ENCODE measurements at regions not wholly inside any gene's neighbourhood (a gene's known extent, or its start where the extent isn't known, plus 50 kb on each side); places are given as distances from the start of the nearest gene placed in this dataset.

GRCh38 chr14:55845963-55846825, 266.2 kb downstream of the KTN1 start:
- H3K9me3 ChIP-seq (ENCODE audit: insufficient read depth, low read depth, low read length), result no peaks in the 10 kb centered on the region
- H3K27me3 Mint-ChIP-seq (ENCODE audit: low read depth, unreplicated experiment), result no peaks in the 10 kb centered on the region
- H3K9ac ChIP-seq (ENCODE audit: low read length), result no peak overlapping the region
- H3K4me3 ChIP-seq (ENCODE audit: insufficient read depth, low read depth, low read length), result no peak overlapping the region
- H4K20me1 ChIP-seq (ENCODE audit: insufficient read depth, low read length), result no peaks in the 10 kb centered on the region
- H3K27me3 ChIP-seq (ENCODE audit: insufficient read depth, low read length), result no peaks in the 10 kb centered on the region
- H3K27ac Mint-ChIP-seq (ENCODE audit: unreplicated experiment), result no peak overlapping the region
- H3K4me1 Mint-ChIP-seq (ENCODE audit: low read depth, unreplicated experiment), result peaks cover 13% of the 10 kb centered on the region
- H3K4me3 Mint-ChIP-seq (ENCODE audit: unreplicated experiment), result no peak overlapping the region
- peaks cover 19% of the 10 kb centered on the region for H3K4me1 ChIP-seq (ENCODE audit: insufficient read depth, low read length)
- TF ChIP-seq CTCF (IDR thresholded peaks at IDR 0.05; ENCODE audit: insufficient read depth, low read depth, low read length) (no peak), EZH2 (IDR thresholded peaks at IDR 0.05; ENCODE audit: insufficient read depth, low read length) (no peak)
- H3K79me2 ChIP-seq (ENCODE audit: insufficient read depth, low read length), result no peaks in the 10 kb centered on the region
- no peaks in the 10 kb centered on the region for H3K36me3 ChIP-seq (ENCODE audit: insufficient read depth, low read length)
- H2AFZ ChIP-seq (ENCODE audit: low read depth, low read length), result no peak overlapping the region
- H3K4me2 ChIP-seq (ENCODE audit: low read length), result no peak overlapping the region
- no peak overlapping the region for H3K27ac ChIP-seq (ENCODE audit: low read depth, low read length)
- DNase-seq (ENCODE audit: low read depth) (no peak), FAIRE-seq (no peak)
- peaks cover 7% of the 10 kb centered on the region for H3K9me3 Mint-ChIP-seq (ENCODE audit: unreplicated experiment)
- H3K36me3 Mint-ChIP-seq (ENCODE audit: low read depth, unreplicated experiment), result no peaks in the 10 kb centered on the region

- H3K27ac ChIP-seq (ENCODE audit: low read depth, low read length), result peak overlapping the region; percentile 9
Measured at GRCh38 chr14:55846826-55847446, 266.9 kb downstream of the KTN1 start.

More at GRCh38 chr14:55846826-55847446, 266.9 kb downstream of the KTN1 start:
- Histone ChIP-seq H3K4me3 (ENCODE audit: insufficient read depth, low read depth, low read length) (no peak overlapping the region), H3K79me2 (ENCODE audit: insufficient read depth, low read length) (no peaks in the 10 kb centered on the region), H3K4me1 (ENCODE audit: insufficient read depth, low read length) (peaks cover 19% of the 10 kb centered on the region), H3K4me2 (ENCODE audit: low read length) (peak overlapping the region; percentile 34), H2AFZ (ENCODE audit: low read depth, low read length) (no peak overlapping the region), H3K9ac (ENCODE audit: low read length) (no peak overlapping the region), H3K9me3 (ENCODE audit: insufficient read depth, low read depth, low read length) (no peaks in the 10 kb centered on the region), H4K20me1 (ENCODE audit: insufficient read depth, low read length) (no peaks in the 10 kb centered on the region), H3K36me3 (ENCODE audit: insufficient read depth, low read length) (no peaks in the 10 kb centered on the region), H3K27me3 (ENCODE audit: insufficient read depth, low read length) (no peaks in the 10 kb centered on the region)
- H3K27ac Mint-ChIP-seq (ENCODE audit: unreplicated experiment), result no peak overlapping the region
- H3K36me3 Mint-ChIP-seq (ENCODE audit: low read depth, unreplicated experiment), result no peaks in the 10 kb centered on the region
- no peak overlapping the region for H3K4me3 Mint-ChIP-seq (ENCODE audit: unreplicated experiment)
- FAIRE-seq (no peak), DNase-seq (ENCODE audit: low read depth) (peak; percentile 55)
- TF ChIP-seq CTCF (IDR thresholded peaks at IDR 0.05; ENCODE audit: insufficient read depth, low read depth, low read length), result no peak
- TF ChIP-seq EZH2 (IDR thresholded peaks at IDR 0.05; ENCODE audit: insufficient read depth, low read length), result no peak
- H3K9me3 Mint-ChIP-seq (ENCODE audit: unreplicated experiment), result peaks cover 7% of the 10 kb centered on the region
- H3K27me3 Mint-ChIP-seq (ENCODE audit: low read depth, unreplicated experiment), result no peaks in the 10 kb centered on the region
- peaks cover 13% of the 10 kb centered on the region for H3K4me1 Mint-ChIP-seq (ENCODE audit: low read depth, unreplicated experiment)
